ENCODE measurements at regions not wholly inside any gene's neighbourhood (a gene's known extent, or its start where the extent isn't known, plus 50 kb on each side); places are given as distances from the start of the nearest gene placed in this dataset.

DNA sequence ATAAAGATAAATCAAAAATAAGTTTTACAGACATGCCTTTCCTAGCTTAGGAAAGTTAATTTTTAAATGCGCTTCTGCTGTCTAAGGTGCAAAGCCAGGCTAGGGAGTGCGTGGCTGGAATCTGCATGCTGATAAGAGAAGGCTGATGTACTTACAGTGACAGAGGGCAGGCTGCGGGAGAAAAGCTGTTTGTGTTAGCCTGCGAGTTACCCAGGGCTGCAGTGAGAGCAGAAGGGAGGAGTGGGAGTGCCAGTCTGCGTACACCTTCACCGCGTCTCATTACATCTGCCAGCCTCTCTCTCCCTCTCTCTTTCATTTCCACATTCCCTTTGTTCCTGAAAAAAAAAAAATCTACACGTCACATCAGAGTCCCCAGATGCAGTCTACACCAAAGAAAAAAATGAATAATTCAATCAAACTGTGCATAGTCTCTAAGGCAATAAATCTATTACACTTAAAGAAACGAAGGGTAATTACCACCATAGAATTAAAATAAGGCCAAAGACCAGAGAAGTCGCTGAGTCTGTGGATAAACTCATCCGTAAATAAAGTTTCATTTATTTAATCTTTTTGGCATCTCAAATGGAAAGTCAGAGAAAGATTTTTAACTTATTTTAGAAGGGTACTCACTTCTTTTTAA, 126.4 kb upstream of the C11orf58 start:
- Histone ChIP-seq H3K27me3 (peaks cover 64% of the 10 kb centered on the region), H3K4me3 (ENCODE audit: low read depth, low read length) (no peak overlapping the region), H3K4me1 (no peaks in the 10 kb centered on the region), H3K36me3 (no peaks in the 10 kb centered on the region), H3K9me3 (no peaks in the 10 kb centered on the region)
- TF ChIP-seq, protein P1, sequence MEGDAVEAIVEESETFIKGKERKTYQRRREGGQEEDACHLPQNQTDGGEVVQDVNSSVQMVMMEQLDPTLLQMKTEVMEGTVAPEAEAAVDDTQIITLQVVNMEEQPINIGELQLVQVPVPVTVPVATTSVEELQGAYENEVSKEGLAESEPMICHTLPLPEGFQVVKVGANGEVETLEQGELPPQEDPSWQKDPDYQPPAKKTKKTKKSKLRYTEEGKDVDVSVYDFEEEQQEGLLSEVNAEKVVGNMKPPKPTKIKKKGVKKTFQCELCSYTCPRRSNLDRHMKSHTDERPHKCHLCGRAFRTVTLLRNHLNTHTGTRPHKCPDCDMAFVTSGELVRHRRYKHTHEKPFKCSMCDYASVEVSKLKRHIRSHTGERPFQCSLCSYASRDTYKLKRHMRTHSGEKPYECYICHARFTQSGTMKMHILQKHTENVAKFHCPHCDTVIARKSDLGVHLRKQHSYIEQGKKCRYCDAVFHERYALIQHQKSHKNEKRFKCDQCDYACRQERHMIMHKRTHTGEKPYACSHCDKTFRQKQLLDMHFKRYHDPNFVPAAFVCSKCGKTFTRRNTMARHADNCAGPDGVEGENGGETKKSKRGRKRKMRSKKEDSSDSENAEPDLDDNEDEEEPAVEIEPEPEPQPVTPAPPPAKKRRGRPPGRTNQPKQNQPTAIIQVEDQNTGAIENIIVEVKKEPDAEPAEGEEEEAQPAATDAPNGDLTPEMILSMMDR (IDR thresholded peaks at IDR 0.05; ENCODE audit: low read depth, low read length), result no peak
- DNase-seq, result no peak

DNA sequence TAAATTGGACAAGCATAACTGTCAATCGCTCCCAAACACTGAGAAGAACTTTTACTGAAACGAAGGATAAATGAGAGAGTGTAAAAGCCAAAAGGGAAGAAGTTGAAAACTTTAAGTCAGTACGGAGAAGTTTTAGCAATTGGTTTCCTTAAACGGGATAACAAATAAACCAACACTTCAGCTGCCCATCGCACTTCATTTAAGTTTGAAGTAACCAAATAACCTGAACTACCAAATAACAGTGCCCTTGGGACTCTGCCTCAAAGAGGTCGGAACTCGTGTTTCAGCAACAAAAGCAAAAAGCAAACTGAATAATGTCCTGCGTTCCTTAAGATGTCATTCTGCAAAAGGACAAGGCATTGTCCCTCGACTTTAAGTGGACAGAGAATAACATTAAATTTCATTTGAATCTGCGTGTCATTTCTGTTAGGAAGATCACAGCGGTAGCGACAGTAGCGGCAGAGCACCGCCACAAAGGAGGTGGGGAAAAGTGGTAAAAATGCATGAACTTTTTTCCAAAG, 127.0 kb upstream of the C11orf58 start:
- TF ChIP-seq, protein P1 (IDR thresholded peaks at IDR 0.05; ENCODE audit: low read depth, low read length), result no peak
- Histone ChIP-seq H3K27me3 (peaks cover 69% of the 10 kb centered on the region), H3K4me3 (ENCODE audit: low read depth, low read length) (no peak overlapping the region), H3K9me3 (no peaks in the 10 kb centered on the region), H3K36me3 (no peaks in the 10 kb centered on the region), H3K4me1 (no peaks in the 10 kb centered on the region)
- no peak for DNase-seq

DNA sequence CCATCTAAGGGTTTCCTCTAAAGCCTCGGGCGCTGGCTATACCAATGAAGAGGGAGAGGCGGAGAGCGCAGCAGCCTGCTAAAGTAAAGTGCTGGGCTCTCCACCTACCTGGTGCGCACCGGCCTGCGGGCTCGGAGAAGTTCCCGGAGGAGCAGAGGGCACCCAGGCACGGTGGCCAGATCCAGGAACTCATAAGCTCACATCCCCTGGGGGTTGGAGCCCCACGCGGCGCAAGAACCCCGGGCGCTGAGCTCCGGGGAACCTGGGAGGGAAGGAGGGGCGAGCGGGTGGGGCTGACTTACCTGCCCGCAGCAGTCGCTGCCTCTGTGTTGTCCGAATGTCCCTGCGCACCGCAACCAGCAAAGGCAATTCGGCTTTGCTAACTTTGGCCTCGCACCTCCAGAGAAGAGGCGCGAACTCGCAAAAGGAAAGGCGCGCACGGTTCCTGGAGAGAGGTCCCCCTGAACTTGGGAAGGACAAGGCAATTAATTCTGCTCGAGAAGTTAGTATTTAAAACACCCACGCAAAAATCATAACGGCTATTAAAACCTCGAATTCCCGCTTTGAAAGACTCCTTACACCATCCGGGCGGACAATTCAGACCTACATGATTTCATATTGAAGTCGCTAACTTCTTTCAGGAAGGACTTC, 127.6 kb upstream of the C11orf58 start:
- no peaks in the 10 kb centered on the region for H3K36me3 ChIP-seq
- no peaks in the 10 kb centered on the region for H3K4me1 ChIP-seq
- no peak for DNase-seq
- H3K27me3 ChIP-seq, result peaks cover 72% of the 10 kb centered on the region
- no peaks in the 10 kb centered on the region for H3K9me3 ChIP-seq
- H3K4me3 ChIP-seq (ENCODE audit: low read depth, low read length), result no peak overlapping the region
- TF ChIP-seq, protein P1 (IDR thresholded peaks at IDR 0.05; ENCODE audit: low read depth, low read length), result no peak

DNA sequence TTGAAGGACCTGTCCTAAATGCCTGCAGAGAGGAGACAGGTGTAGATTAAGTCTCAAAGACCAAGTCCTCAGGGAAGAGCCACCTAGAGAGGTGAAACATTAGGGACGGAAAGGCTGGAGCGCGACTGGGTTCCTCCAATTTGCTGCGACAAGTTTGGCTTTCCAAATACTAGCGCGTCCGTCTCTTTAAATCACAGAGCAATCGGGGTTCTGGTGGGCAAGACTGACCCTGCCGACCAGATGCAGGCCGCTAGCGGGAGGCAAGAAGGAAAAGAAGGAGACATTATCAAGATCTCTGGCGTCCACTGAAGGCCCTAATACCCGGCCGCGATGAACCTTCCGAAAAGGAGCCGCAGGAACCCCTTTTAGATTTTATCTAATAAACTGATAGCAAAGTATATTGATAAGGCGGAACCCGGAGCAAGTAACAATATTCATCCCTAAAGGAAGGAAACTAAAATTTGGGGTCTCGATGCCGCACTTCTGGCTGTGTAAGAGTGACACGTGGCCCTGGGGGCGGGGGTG, 128.2 kb upstream of the C11orf58 start:
- H3K27me3 ChIP-seq, result peaks cover 78% of the 10 kb centered on the region
- no peak for DNase-seq
- H3K36me3 ChIP-seq, result no peaks in the 10 kb centered on the region
- H3K9me3 ChIP-seq, result no peaks in the 10 kb centered on the region
- H3K4me1 ChIP-seq, result no peaks in the 10 kb centered on the region
- TF ChIP-seq, protein P1 (IDR thresholded peaks at IDR 0.05; ENCODE audit: low read depth, low read length), result no peak
- H3K4me3 ChIP-seq (ENCODE audit: low read depth, low read length), result no peak overlapping the region

DNA sequence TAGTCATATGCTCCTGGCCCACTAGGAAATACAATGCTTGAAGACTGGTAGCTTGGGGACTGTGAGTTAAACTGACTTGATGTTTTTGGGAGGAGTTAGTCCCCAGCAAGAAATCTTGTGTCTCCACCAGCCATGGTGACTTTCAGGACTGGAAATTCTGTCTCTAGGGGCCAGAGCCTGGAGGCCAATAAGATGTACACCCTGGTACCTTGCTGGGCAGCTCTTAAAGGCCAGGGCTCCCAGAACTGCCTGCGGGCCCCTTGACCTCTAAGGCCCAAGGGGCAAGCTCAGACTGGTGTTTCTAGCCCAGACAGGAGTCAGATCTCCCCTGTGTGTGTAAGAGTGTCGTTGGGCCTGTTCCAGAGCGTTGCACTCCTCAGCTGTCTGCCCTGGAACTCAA, 128.7 kb upstream of the C11orf58 start:
- TF ChIP-seq, protein P1 (IDR thresholded peaks at IDR 0.05; ENCODE audit: low read depth, low read length), result no peak
- no peaks in the 10 kb centered on the region for H3K36me3 ChIP-seq
- peaks cover 81% of the 10 kb centered on the region for H3K27me3 ChIP-seq
- H3K4me1 ChIP-seq, result no peaks in the 10 kb centered on the region
- H3K4me3 ChIP-seq (ENCODE audit: low read depth, low read length), result no peak overlapping the region
- H3K9me3 ChIP-seq, result no peaks in the 10 kb centered on the region
- DNase-seq, result no peak
